Cardiac muscle cell (in vitro differentiated cells and primary cell): ENCODE measurements at regions not wholly inside any gene's neighbourhood (a gene's known extent, or its start where the extent isn't known, plus 50 kb on each side); places are given as distances from the start of the nearest gene placed in this dataset.

Experiments used
- DNase-seq, 2 donors: peaks; one replicate each; pipeline versions ENCODE4 v3.0.0 to v3.0.0-alpha.2; 2010 to 2017; ENCODE audit warnings: low read depth in 1 of 2, low spot score in 1 of 2
- H3K27ac ChIP-seq: fragments of 200-600 bp; sonication (generic); 2 replicates; pipeline ENCODE4 v1.5.1; 2016
- H3K27me3 ChIP-seq: fragments of 200-600 bp; sonication (generic); 2 replicates; pipeline ENCODE4 v1.6.0; 2016; ENCODE audit warnings: control low read depth
- H3K36me3 ChIP-seq: fragments of 200-600 bp; sonication (generic); 2 replicates; pipeline ENCODE4 v1.5.1; 2016; ENCODE audit warnings: control low read depth
- H3K4me1 ChIP-seq: fragments of 200-600 bp; sonication (generic); 2 replicates; pipeline ENCODE4 v1.8.1; 2017; ENCODE audit warnings: low read depth, mild to moderate bottlenecking, mixed run types
- H3K4me3 ChIP-seq: fragments of 200-600 bp; sonication (generic); 2 replicates; pipeline ENCODE4 v1.5.1; 2016; ENCODE audit warnings: mild to moderate bottlenecking
- H3K9me3 ChIP-seq: fragments of 200-600 bp; sonication (generic); 2 replicates; pipeline ENCODE4 v1.5.1; 2017; ENCODE audit warnings: low read depth, mild to moderate bottlenecking, control low read depth
- CTCF ChIP-seq: IDR thresholded peaks from 2 replicates; pipeline ENCODE4 v1.5.1; 2012; ENCODE audit warnings: low read depth, mild to moderate bottlenecking, low read length

- Histone ChIP-seq H3K4me3 (no peak overlapping the region), H3K9me3 (no peaks in the 10 kb centered on the region), H3K4me1 (no peaks in the 10 kb centered on the region), H3K27ac (no peak overlapping the region), H3K36me3 (no peaks in the 10 kb centered on the region), H3K27me3 (no peaks in the 10 kb centered on the region)
- no peak for DNase-seq
- no peak for TF ChIP-seq CTCF
Measured at GRCh38 chr3:43213631-43214030, 72.7 kb upstream of the SNRK start.

- Histone ChIP-seq H3K36me3 (no peaks in the 10 kb centered on the region), H3K27ac (no peak overlapping the region), H3K9me3 (no peaks in the 10 kb centered on the region), H3K4me3 (no peak overlapping the region), H3K4me1 (no peaks in the 10 kb centered on the region), H3K27me3 (no peaks in the 10 kb centered on the region)
- DNase-seq: no peak
- TF ChIP-seq CTCF: no peak
Measured at GRCh38 chr3:43212914-43213611, 73.3 kb upstream of the SNRK start.

- no peak overlapping the region for H3K27ac ChIP-seq
- H3K4me3 ChIP-seq: no peak overlapping the region
- H3K36me3 ChIP-seq: no peaks in the 10 kb centered on the region
- no peaks in the 10 kb centered on the region for H3K9me3 ChIP-seq
- TF ChIP-seq CTCF: no peak
- no peaks in the 10 kb centered on the region for H3K27me3 ChIP-seq
- no peak for DNase-seq
- H3K4me1 ChIP-seq: no peaks in the 10 kb centered on the region
Measured at GRCh38 chr3:43211681-43212080, 74.7 kb upstream of the SNRK start.

- TF ChIP-seq CTCF: no peak
Measured at GRCh38 chr3:43210049-43211027, 76.0 kb upstream of the SNRK start.

GRCh38 chr3:43207628-43208085 is 78.7 kb upstream of the SNRK start:
- no peak for DNase-seq
- H3K27me3 ChIP-seq: no peaks in the 10 kb centered on the region
- H3K36me3 ChIP-seq: no peaks in the 10 kb centered on the region

More at GRCh38 chr3:43210049-43211027, 76.0 kb upstream of the SNRK start:
- Histone ChIP-seq H3K36me3 (no peaks in the 10 kb centered on the region), H3K9me3 (no peaks in the 10 kb centered on the region), H3K4me3 (no peak overlapping the region), H3K4me1 (no peaks in the 10 kb centered on the region), H3K27me3 (no peaks in the 10 kb centered on the region), H3K27ac (no peak overlapping the region)
- no peak for DNase-seq

More at GRCh38 chr3:43207628-43208085, 78.7 kb upstream of the SNRK start:
- peaks cover 9% of the 10 kb centered on the region for H3K4me1 ChIP-seq
- no peaks in the 10 kb centered on the region for H3K9me3 ChIP-seq
- no peak overlapping the region for H3K27ac ChIP-seq
- TF ChIP-seq CTCF: no peak
- H3K4me3 ChIP-seq: no peak overlapping the region
